ENCODE measurements at regions not wholly inside any gene's neighbourhood (a gene's known extent, or its start where the extent isn't known, plus 50 kb on each side); places are given as distances from the start of the nearest gene placed in this dataset.

DNA sequence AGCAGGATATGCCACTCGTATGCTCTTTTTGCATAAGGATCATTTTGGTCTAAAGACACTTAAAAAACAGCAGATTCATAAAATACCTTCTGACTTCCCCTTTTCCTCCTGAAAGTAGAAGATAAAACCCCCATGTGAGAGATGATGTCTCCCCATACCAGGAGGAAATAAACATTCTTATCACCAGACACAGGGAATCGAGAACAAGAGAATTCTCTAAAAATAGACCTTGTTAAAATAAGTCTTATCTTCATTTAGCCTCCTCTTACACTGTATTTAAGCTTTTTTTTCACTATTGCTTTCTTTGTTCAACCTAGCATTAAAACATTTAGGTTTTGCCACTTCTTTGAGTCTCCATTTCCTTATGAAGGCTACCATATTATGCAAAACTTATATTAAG, 709.3 kb downstream of the KCNT2 start (continued):
- TF ChIP-seq MTA1 (IDR thresholded peaks at IDR 0.05; ENCODE audit: borderline replicate concordance) (peak; percentile 50; the same call in 1 of the 2 replicates), SETDB1 (IDR thresholded peaks at IDR 0.05; ENCODE audit: low read length) (no peak), CXXC5 (CRISPR knock-in tag; IDR thresholded peaks at IDR 0.05) (0 out of 2 replicates have a peak, but pooled peaks have one; percentile 26), CBFA2T3 (IDR thresholded peaks at IDR 0.05) (peak; percentile 98), CBX3 (IDR thresholded peaks at IDR 0.05; ENCODE audit: borderline replicate concordance in 1 of 2, low read length in 2 of 2) (peak in 1 of 2 experiments; percentile 76; a peak in 2 of 3 replicates), BCOR (IDR thresholded peaks at IDR 0.05) (peak; percentile 44; the same call in 1 of the 2 replicates), KDM4B (IDR thresholded peaks at IDR 0.05; ENCODE audit: borderline replicate concordance in 2 of 2, low read depth in 1 of 2) (no peak), ZNF436 (CRISPR knock-in tag; IDR thresholded peaks at IDR 0.05) (no peak), TRIM24 (IDR thresholded peaks at IDR 0.05) (peak; percentile 91 to 94), ZEB2 (IDR thresholded peaks at IDR 0.05) (peak; percentile 77; the same call in 1 of the 2 replicates), CCNT2 (IDR thresholded peaks at IDR 0.05; ENCODE audit: borderline replicate concordance, extremely low read depth, insufficient read length, low read depth, low read length) (peak; percentile 87), HMBOX1 (IDR thresholded peaks at IDR 0.05) (peak; percentile 76), MCM5 (IDR thresholded peaks at IDR 0.05; ENCODE audit: low read depth) (no peak), HMG20B (CRISPR knock-in tag; IDR thresholded peaks at IDR 0.05) (no peak), NFE2L1 (tag; IDR thresholded peaks at IDR 0.05; ENCODE audit: borderline replicate concordance, low read depth) (no peak), KDM1A (IDR thresholded peaks at IDR 0.05) (peak; percentile 80 to 86), TEAD4 (IDR thresholded peaks at IDR 0.05; ENCODE audit: low read length) (peak; percentile 98), TEAD4 (CRISPR knock-in tag; IDR thresholded peaks at IDR 0.05; ENCODE audit: borderline replicate concordance) (no peak), SUPT5H (IDR thresholded peaks at IDR 0.05) (no peak), CC2D1A (IDR thresholded peaks at IDR 0.05) (peak; percentile 93), NCOA2 (IDR thresholded peaks at IDR 0.05; ENCODE audit: partially characterized antibody in 2 of 2) (peak; percentile 47 to 71), KHSRP (IDR thresholded peaks at IDR 0.05) (0 out of 2 replicates have a peak, but pooled peaks have one; percentile 33), ARID3A (IDR thresholded peaks at IDR 0.05; ENCODE audit: borderline replicate concordance, low read depth, low read length) (peak; percentile 86; the same call in 1 of the 2 replicates), SMARCA4 (IDR thresholded peaks at IDR 0.05) (peak; percentile 96), ZNF507 (tag; conservative IDR thresholded peaks at IDR 0.05) (no peak), NFRKB (IDR thresholded peaks at IDR 0.05; ENCODE audit: low read depth) (peak; percentile 52; the same call in 1 of the 2 replicates), NCOR1 (IDR thresholded peaks at IDR 0.05) (peak; percentile 98)
- TF ChIP-seq, protein P1, sequence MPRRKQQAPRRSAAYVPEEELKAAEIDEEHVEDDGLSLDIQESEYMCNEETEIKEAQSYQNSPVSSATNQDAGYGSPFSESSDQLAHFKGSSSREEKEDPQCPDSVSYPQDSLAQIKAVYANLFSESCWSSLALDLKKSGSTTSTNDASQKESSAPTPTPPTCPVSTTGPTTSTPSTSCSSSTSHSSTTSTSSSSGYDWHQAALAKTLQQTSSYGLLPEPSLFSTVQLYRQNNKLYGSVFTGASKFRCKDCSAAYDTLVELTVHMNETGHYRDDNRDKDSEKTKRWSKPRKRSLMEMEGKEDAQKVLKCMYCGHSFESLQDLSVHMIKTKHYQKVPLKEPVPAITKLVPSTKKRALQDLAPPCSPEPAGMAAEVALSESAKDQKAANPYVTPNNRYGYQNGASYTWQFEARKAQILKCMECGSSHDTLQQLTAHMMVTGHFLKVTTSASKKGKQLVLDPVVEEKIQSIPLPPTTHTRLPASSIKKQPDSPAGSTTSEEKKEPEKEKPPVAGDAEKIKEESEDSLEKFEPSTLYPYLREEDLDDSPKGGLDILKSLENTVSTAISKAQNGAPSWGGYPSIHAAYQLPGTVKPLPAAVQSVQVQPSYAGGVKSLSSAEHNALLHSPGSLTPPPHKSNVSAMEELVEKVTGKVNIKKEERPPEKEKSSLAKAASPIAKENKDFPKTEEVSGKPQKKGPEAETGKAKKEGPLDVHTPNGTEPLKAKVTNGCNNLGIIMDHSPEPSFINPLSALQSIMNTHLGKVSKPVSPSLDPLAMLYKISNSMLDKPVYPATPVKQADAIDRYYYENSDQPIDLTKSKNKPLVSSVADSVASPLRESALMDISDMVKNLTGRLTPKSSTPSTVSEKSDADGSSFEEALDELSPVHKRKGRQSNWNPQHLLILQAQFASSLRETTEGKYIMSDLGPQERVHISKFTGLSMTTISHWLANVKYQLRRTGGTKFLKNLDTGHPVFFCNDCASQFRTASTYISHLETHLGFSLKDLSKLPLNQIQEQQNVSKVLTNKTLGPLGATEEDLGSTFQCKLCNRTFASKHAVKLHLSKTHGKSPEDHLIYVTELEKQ (CRISPR knock-in tag; IDR thresholded peaks at IDR 0.05) = no peak

All from K562 (cell line).